Osteoblast (primary cell): ENCODE measurements at regions not wholly inside any gene's neighbourhood (a gene's known extent, or its start where the extent isn't known, plus 50 kb on each side); places are given as distances from the start of the nearest gene placed in this dataset.
A peak's percentile ranks its signal among the peaks of the same experiment; 100 is the strongest.

Source experiments
- DNase-seq: peaks from one replicate; pipeline ENCODE4 v3.0.0; 2011; ENCODE audit warnings: low spot score, mixed read lengths; ENCODE audit not compliant: insufficient read length; ENCODE audit errors: missing footprints
- H2AFZ ChIP-seq: 2 replicates; pipeline ENCODE4 v1.6.0; 2011; ENCODE audit warnings: mild to moderate bottlenecking, low read length
- H3K27ac ChIP-seq: 2 replicates; pipeline ENCODE4 v1.5.1; 2011; ENCODE audit warnings: mild to moderate bottlenecking, low read depth, low read length, moderate library complexity
- H3K27me3 ChIP-seq: 2 replicates; pipeline ENCODE4 v1.6.0; 2012; ENCODE audit warnings: mild to moderate bottlenecking, control low read depth, inconsistent platforms, low read length, moderate library complexity; ENCODE audit not compliant: insufficient read depth
- H3K36me3 ChIP-seq: 2 replicates; pipeline ENCODE4 v1.5.1; 2011; ENCODE audit warnings: mild to moderate bottlenecking, low read length, control low read depth, moderate library complexity; ENCODE audit not compliant: insufficient read depth
- H3K4me1 ChIP-seq: 2 replicates; pipeline ENCODE4 v1.5.1; 2011; ENCODE audit warnings: mild to moderate bottlenecking, low read length, control low read depth, moderate library complexity; ENCODE audit not compliant: insufficient read depth
- H3K4me2 ChIP-seq: 2 replicates; pipeline ENCODE4 v1.6.0; 2011; ENCODE audit warnings: mild to moderate bottlenecking, low read length; ENCODE audit not compliant: insufficient read depth
- H3K4me3 ChIP-seq: fragments of 200-600 bp; sonication (generic); 3 replicates; pipeline ENCODE4 v1.5.1; 2012; ENCODE audit warnings: mild to moderate bottlenecking, low read length, inconsistent platforms; ENCODE audit not compliant: insufficient read depth
- H3K79me2 ChIP-seq: 2 replicates; pipeline ENCODE4 v1.6.0; 2012; ENCODE audit warnings: mild to moderate bottlenecking, low read length, control low read depth, inconsistent platforms; ENCODE audit not compliant: insufficient read depth
- H3K9me3 ChIP-seq: 2 replicates; pipeline ENCODE4 v1.5.1; 2011; ENCODE audit warnings: low read depth, low read length, control low read depth
- H4K20me1 ChIP-seq: 2 replicates; pipeline ENCODE4 v1.6.0; 2012; ENCODE audit warnings: mild to moderate bottlenecking, low read length, control low read depth; ENCODE audit not compliant: insufficient read depth
- CTCF ChIP-seq: IDR thresholded peaks from 2 replicates; pipeline ENCODE4 v1.5.1; 2011; ENCODE audit warnings: mild to moderate bottlenecking, low read depth, low read length, moderate library complexity; ENCODE audit errors: extremely low read depth

- DNase-seq, result no peak
- H3K79me2 ChIP-seq, result no peaks in the 10 kb centered on the region
- H3K36me3 ChIP-seq, result no peaks in the 10 kb centered on the region
- H3K27ac ChIP-seq, result no peak overlapping the region
- H3K27me3 ChIP-seq, result no peaks in the 10 kb centered on the region
- H2AFZ ChIP-seq, result no peak overlapping the region
- no peaks in the 10 kb centered on the region for H3K4me1 ChIP-seq
- no peak overlapping the region for H3K4me3 ChIP-seq
- no peaks in the 10 kb centered on the region for H3K9me3 ChIP-seq
- H3K4me2 ChIP-seq, result no peak overlapping the region
- H4K20me1 ChIP-seq, result no peaks in the 10 kb centered on the region
- no peak for TF ChIP-seq CTCF
These were observed 113.7 kb upstream of the KCTD3 start for GRCh38 chr1:215453440-215453839.

- H2AFZ ChIP-seq, result no peak overlapping the region
- H3K4me3 ChIP-seq, result no peak overlapping the region
- H3K9me3 ChIP-seq, result no peaks in the 10 kb centered on the region
- H3K4me2 ChIP-seq, result no peak overlapping the region
- no peaks in the 10 kb centered on the region for H3K27me3 ChIP-seq
- no peaks in the 10 kb centered on the region for H3K4me1 ChIP-seq
- H4K20me1 ChIP-seq, result no peaks in the 10 kb centered on the region
- no peak for TF ChIP-seq CTCF
- no peak for DNase-seq
- no peaks in the 10 kb centered on the region for H3K36me3 ChIP-seq
- H3K27ac ChIP-seq, result no peak overlapping the region
- no peaks in the 10 kb centered on the region for H3K79me2 ChIP-seq
These were observed 109.9 kb upstream of the KCTD3 start for GRCh38 chr1:215457213-215457612.

GRCh38 chr1:215458104-215458503, 109.0 kb upstream of the KCTD3 start:
- Histone ChIP-seq H3K4me1 (no peaks in the 10 kb centered on the region), H3K4me2 (no peak overlapping the region), H3K4me3 (no peak overlapping the region), H3K36me3 (no peaks in the 10 kb centered on the region), H3K27ac (no peak overlapping the region), H3K27me3 (no peaks in the 10 kb centered on the region), H2AFZ (no peak overlapping the region), H3K79me2 (no peaks in the 10 kb centered on the region), H3K9me3 (no peaks in the 10 kb centered on the region), H4K20me1 (no peaks in the 10 kb centered on the region)
- DNase-seq, result no peak
- no peak for TF ChIP-seq CTCF

GRCh38 chr1:215458562-215458961, 108.5 kb upstream of the KCTD3 start:
- H3K4me2 ChIP-seq, result no peak overlapping the region
- H3K27ac ChIP-seq, result no peak overlapping the region
- no peaks in the 10 kb centered on the region for H3K36me3 ChIP-seq
- no peak overlapping the region for H2AFZ ChIP-seq
- no peaks in the 10 kb centered on the region for H4K20me1 ChIP-seq
- no peak for TF ChIP-seq CTCF
- H3K79me2 ChIP-seq, result no peaks in the 10 kb centered on the region
- H3K27me3 ChIP-seq, result no peaks in the 10 kb centered on the region
- peak; percentile 19 for DNase-seq
- H3K9me3 ChIP-seq, result no peaks in the 10 kb centered on the region
- H3K4me1 ChIP-seq, result no peaks in the 10 kb centered on the region
- H3K4me3 ChIP-seq, result no peak overlapping the region
